Endothelial cell (in vitro differentiated cells): ENCODE measurements at regions not wholly inside any gene's neighbourhood (a gene's known extent, or its start where the extent isn't known, plus 50 kb on each side); places are given as distances from the start of the nearest gene placed in this dataset.
"Not testable (repeated sequence)": the region's sequence is repeated elsewhere in the genome, so short reads cannot be mapped to it uniquely, and the experiment has no call there.

Experiments used
- DNase-seq: peaks from one replicate; pipeline ENCODE4 v3.0.0; 2021; ENCODE audit warnings: low spot score
- H3K27ac Mint-ChIP-seq: one replicate; pipeline ENCODE4 v1.8.0; 2021; ENCODE audit warnings: mixed read lengths, inconsistent platforms; ENCODE audit not compliant: unreplicated experiment
- H3K27me3 Mint-ChIP-seq: one replicate; pipeline ENCODE4 v1.8.0; 2021; ENCODE audit warnings: mild to moderate bottlenecking, moderate library complexity, mixed read lengths, inconsistent platforms; ENCODE audit not compliant: unreplicated experiment
- H3K36me3 Mint-ChIP-seq: one replicate; pipeline ENCODE4 v1.8.0; 2021; ENCODE audit warnings: mild to moderate bottlenecking, low read depth, mixed read lengths, inconsistent platforms; ENCODE audit not compliant: unreplicated experiment
- H3K4me1 Mint-ChIP-seq: one replicate; pipeline ENCODE4 v1.8.0; 2021; ENCODE audit warnings: mild to moderate bottlenecking, mixed read lengths, inconsistent platforms; ENCODE audit not compliant: unreplicated experiment
- H3K4me3 Mint-ChIP-seq: one replicate; pipeline ENCODE4 v1.8.0; 2021; ENCODE audit warnings: mild to moderate bottlenecking, mixed read lengths, inconsistent platforms; ENCODE audit not compliant: unreplicated experiment
- H3K9me3 Mint-ChIP-seq: one replicate; pipeline ENCODE4 v1.8.0; 2021; ENCODE audit warnings: mixed read lengths, inconsistent platforms; ENCODE audit not compliant: unreplicated experiment
- CTCF ChIP-seq: fragments of 200-600 bp; sonication (generic); IDR thresholded peaks from one replicate; pipeline ENCODE4 v1.5.0; 2021; ENCODE audit warnings: antibody characterized with exemption; ENCODE audit not compliant: unreplicated experiment

- not testable (repeated sequence) for H3K9me3 Mint-ChIP-seq, H3K4me1 Mint-ChIP-seq, H3K27me3 Mint-ChIP-seq, H3K4me3 Mint-ChIP-seq, H3K27ac Mint-ChIP-seq, H3K36me3 Mint-ChIP-seq, DNase-seq
Observed at GRCh38 chr5:119299242-119299614, 56.6 kb upstream of the TNFAIP8 start.

- H3K27me3 Mint-ChIP-seq, H3K27ac Mint-ChIP-seq, DNase-seq, H3K9me3 Mint-ChIP-seq, H3K4me1 Mint-ChIP-seq, H3K4me3 Mint-ChIP-seq: not testable (repeated sequence)
- H3K36me3 Mint-ChIP-seq: peaks cover 10% of the 10 kb centered on the region
Observed at GRCh38 chr5:119299615-119300310, 56.1 kb upstream of the TNFAIP8 start.

DNA sequence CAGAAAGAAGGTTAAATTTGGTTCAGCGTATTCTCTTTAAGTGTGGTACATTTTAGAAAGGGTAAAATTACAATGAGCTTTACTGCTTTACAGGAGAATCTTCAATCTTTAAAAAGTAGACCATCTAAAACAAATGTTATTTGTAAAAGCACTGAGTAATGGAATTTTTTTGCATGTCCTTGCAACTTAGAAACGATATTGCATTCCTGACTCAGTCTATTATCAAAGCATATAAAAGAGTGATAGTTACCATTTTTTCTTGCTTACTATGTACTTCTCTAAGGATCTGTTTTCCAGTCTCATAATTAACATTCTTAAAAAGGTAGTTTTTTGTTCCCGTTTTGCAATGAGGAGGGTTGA is 55.5 kb upstream of the TNFAIP8 start:
- no peak overlapping the region for H3K27ac Mint-ChIP-seq

GRCh38 chr5:119301210-119301609 is 54.6 kb upstream of the TNFAIP8 start:
- peaks cover 9% of the 10 kb centered on the region for H3K4me1 Mint-ChIP-seq
- TF ChIP-seq CTCF: no peak
- DNase-seq: no peak
- no peak overlapping the region for H3K4me3 Mint-ChIP-seq
- no peak overlapping the region for H3K27ac Mint-ChIP-seq
- no peaks in the 10 kb centered on the region for H3K9me3 Mint-ChIP-seq
- peaks cover 3% of the 10 kb centered on the region for H3K27me3 Mint-ChIP-seq
- H3K36me3 Mint-ChIP-seq: peaks cover 10% of the 10 kb centered on the region

More for the DNA sequence above, 55.5 kb upstream of the TNFAIP8 start:
- DNase-seq: no peak
- no peaks in the 10 kb centered on the region for H3K9me3 Mint-ChIP-seq
- peaks cover 3% of the 10 kb centered on the region for H3K27me3 Mint-ChIP-seq
- H3K4me1 Mint-ChIP-seq: peaks cover 9% of the 10 kb centered on the region
- H3K4me3 Mint-ChIP-seq: no peak overlapping the region
- peaks cover 10% of the 10 kb centered on the region for H3K36me3 Mint-ChIP-seq
- no peak for TF ChIP-seq CTCF

- H3K4me1 Mint-ChIP-seq: peaks cover 9% of the 10 kb centered on the region
- H3K4me3 Mint-ChIP-seq: no peak overlapping the region
- H3K27ac Mint-ChIP-seq: no peak overlapping the region
- H3K9me3 Mint-ChIP-seq: no peaks in the 10 kb centered on the region
- no peak for TF ChIP-seq CTCF
- H3K36me3 Mint-ChIP-seq: peaks cover 10% of the 10 kb centered on the region
- DNase-seq: no peak
- H3K27me3 Mint-ChIP-seq: peaks cover 3% of the 10 kb centered on the region
Observed at GRCh38 chr5:119301906-119302305, 53.9 kb upstream of the TNFAIP8 start.

DNA sequence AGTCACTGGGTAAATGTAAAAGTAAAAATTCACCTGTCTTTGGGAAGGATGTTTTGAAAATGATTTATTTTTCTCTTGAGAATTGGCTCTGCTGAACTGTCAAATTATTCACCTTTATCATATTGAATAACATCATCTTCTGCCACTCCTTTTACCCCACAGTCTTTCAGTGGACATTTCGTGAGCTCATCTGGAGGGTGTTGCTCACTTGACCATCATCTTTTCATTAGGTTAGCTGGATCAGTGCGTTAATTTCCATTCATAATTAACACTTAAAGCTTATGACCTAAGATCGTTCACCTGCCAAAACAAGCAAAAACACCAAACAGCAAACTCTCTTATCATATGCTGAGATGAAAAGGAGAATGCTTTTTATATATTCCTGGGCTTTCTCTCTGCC is 53.4 kb upstream of the TNFAIP8 start:
- H3K9me3 Mint-ChIP-seq: no peaks in the 10 kb centered on the region
- peaks cover 3% of the 10 kb centered on the region for H3K27me3 Mint-ChIP-seq
- TF ChIP-seq CTCF: no peak
- no peak overlapping the region for H3K27ac Mint-ChIP-seq
- H3K4me3 Mint-ChIP-seq: no peak overlapping the region
- H3K4me1 Mint-ChIP-seq: peaks cover 9% of the 10 kb centered on the region
- DNase-seq: no peak
- H3K36me3 Mint-ChIP-seq: peaks cover 10% of the 10 kb centered on the region
